HepG2 (cell line): ENCODE measurements at regions not wholly inside any gene's neighbourhood (a gene's known extent, or its start where the extent isn't known, plus 50 kb on each side); places are given as distances from the start of the nearest gene placed in this dataset.

ENCODE experiments used
- ATAC-seq: fragments of 200-7000 bp; cut with Tn5 transposase; 3 replicates; pipeline ENCODE4 v1.9.1; 2020; ENCODE audit warnings: mild to moderate bottlenecking, moderate library complexity
- BruUV-seq: library from RNA; stranded (reverse); fragments of 400-500 nt; replicated peaks from 2 replicates; lab custom pipeline; 2021; lab: Mats Ljungman, UMichigan
- CTCF ChIA-PET: fragments of 300-600 bp; formaldehyde crosslinking; extraction: SDS; loops from one replicate; lab custom pipeline; 2021; ENCODE audit warnings: low total read pairs, inconsistent platforms, low intra/inter-chr PET ratio; lab: Yijun Ruan, JAX
- POLR2A ChIA-PET: fragments of 350-600 bp; sonication (Branson Sonifier 250); formaldehyde crosslinking; loops from one replicate; lab custom pipeline; 2020; ENCODE audit warnings: antibody characterized with exemption, inconsistent platforms; lab: Yijun Ruan, JAX
- DNase-seq: peaks from one replicate; pipeline ENCODE4 v3.0.0-alpha.2; 2015; ENCODE audit warnings: low spot score
- FAIRE-seq: peaks from 3 replicates; lab custom pipeline; 2011; peaks lifted over from hg19 to GRCh38; lab: Jason Lieb, UNC
- H2AFZ ChIP-seq: one replicate; pipeline ENCODE4 v1.6.1; 2011; ENCODE audit warnings: low read length, inconsistent platforms
- H3K27ac ChIP-seq: fragments of 300-600 bp; 3 replicates; pipeline ENCODE4 v1.8.0; 2011; ENCODE audit warnings: mixed run types, mild to moderate bottlenecking, mixed read lengths, low read length, inconsistent platforms; ENCODE audit not compliant: insufficient read depth; ENCODE audit errors: extremely low read length
- H3K27me3 ChIP-seq, 2 experiments: fragments of 200-600 bp in 1 of 2; 2 replicates in 1 of 2; 3 replicates in 1 of 2; pipeline versions ENCODE4 v1.6.0 to v1.8.0; 2011; ENCODE audit warnings: low read length in 2 of 2, mild to moderate bottlenecking in 2 of 2, moderate library complexity in 2 of 2, inconsistent platforms in 1 of 2; ENCODE audit not compliant: insufficient read depth in 2 of 2, control insufficient read depth in 1 of 2
- H3K36me3 ChIP-seq, 2 experiments: fragments of 200-600 bp in 1 of 2; replicated peaks in 1 of 2; 2 replicates in 1 of 2; 3 replicates in 1 of 2; pipeline versions ENCODE4 v1.5.1 to v1.8.0; 2011; ENCODE audit warnings: low read length in 2 of 2, inconsistent platforms in 1 of 2; ENCODE audit not compliant: insufficient read depth in 2 of 2, control insufficient read depth in 1 of 2
- H3K4me1 ChIP-seq: 2 replicates; pipeline ENCODE4 v1.5.1; 2012; ENCODE audit warnings: low read length, inconsistent platforms; ENCODE audit not compliant: insufficient read depth
- H3K4me2 ChIP-seq: 2 replicates; pipeline ENCODE4 v1.6.0; 2011; ENCODE audit warnings: low read depth, low read length, inconsistent platforms
- H3K4me3 ChIP-seq, 3 experiments: fragments of 200-600 bp in 1 of 3; sonication (generic), shearing (Covaris generic) in 1 of 3; replicated peaks in 1 of 3; 2 replicates each; pipeline ENCODE4 v1.5.1; 2011 to 2016; ENCODE audit warnings: low read length in 3 of 3, inconsistent platforms in 2 of 3, low read depth in 2 of 3, mild to moderate bottlenecking in 2 of 3, control low read depth in 1 of 3, mixed read lengths in 1 of 3; ENCODE audit not compliant: insufficient read depth in 1 of 3
- H3K79me2 ChIP-seq: one replicate; pipeline ENCODE4 v1.6.1; 2011; ENCODE audit warnings: low read length, inconsistent platforms; ENCODE audit not compliant: insufficient read depth
- H3K9ac ChIP-seq: 2 replicates; pipeline ENCODE4 v1.6.0; 2011; ENCODE audit warnings: mild to moderate bottlenecking, low read depth, low read length, inconsistent platforms; ENCODE audit not compliant: insufficient read depth
- H3K9me3 ChIP-seq: 2 replicates; pipeline ENCODE4 v1.5.1; 2012; ENCODE audit warnings: mild to moderate bottlenecking, low read length
- H4K20me1 ChIP-seq: 2 replicates; pipeline ENCODE4 v1.6.0; 2011; ENCODE audit warnings: inconsistent platforms, mild to moderate bottlenecking, low read length, moderate library complexity; ENCODE audit not compliant: insufficient read depth
- BCL6 ChIP-seq: IDR thresholded peaks from 2 replicates; pipeline ENCODE4 v1.6.1; 2016; ENCODE audit warnings: missing genetic modification reagents, missing compliant biosample characterization
- HMGXB3 ChIP-seq: sonication (generic); formaldehyde crosslinking; IDR thresholded peaks from 2 replicates; pipeline ENCODE4 v1.4.0; 2020; ENCODE audit warnings: missing genetic modification reagents, borderline replicate concordance
- HNF1A ChIP-seq, 2 experiments: sonication (generic) in 1 of 2; formaldehyde crosslinking in 1 of 2; IDR thresholded peaks; 2 replicates each; pipeline versions ENCODE4 v1.4.0 to v1.6.1; 2016 to 2020; ENCODE audit warnings: borderline replicate concordance in 1 of 2, low read depth in 1 of 2, mild to moderate bottlenecking in 1 of 2, missing genetic modification reagents in 1 of 2
- PHB2 ChIP-seq: fragments of 450-650 bp; IDR thresholded peaks from 2 replicates; pipeline ENCODE4 v1.6.1; 2018; ENCODE audit not compliant: partially characterized antibody
- PTBP1 ChIP-seq: fragments of 200-400 bp; formaldehyde crosslinking; IDR thresholded peaks from 2 replicates; pipeline ENCODE4 v1.6.1; 2018; ENCODE audit warnings: low read length, low read depth; ENCODE audit not compliant: poor library complexity, severe bottlenecking
- TGIF2 ChIP-seq: IDR thresholded peaks from 2 replicates; pipeline ENCODE4 v1.6.1; 2016; ENCODE audit warnings: control low read depth, missing compliant biosample characterization
- ZBTB3 ChIP-seq: sonication (generic); formaldehyde crosslinking; IDR thresholded peaks from 2 replicates; pipeline ENCODE4 v1.4.0; 2020; ENCODE audit warnings: low read depth, mild to moderate bottlenecking, moderate library complexity, missing genetic modification reagents, borderline replicate concordance
- ZNF10 ChIP-seq: sonication (generic); formaldehyde crosslinking; IDR thresholded peaks from 2 replicates; pipeline ENCODE4 v1.4.0; 2020; ENCODE audit warnings: mild to moderate bottlenecking, low read depth, missing genetic modification reagents, borderline replicate concordance
- ZNF24 ChIP-seq: fragments of 450-650 bp; IDR thresholded peaks from 2 replicates; pipeline ENCODE4 v1.6.1; 2017; ENCODE audit warnings: antibody characterized with exemption, mild to moderate bottlenecking
- ZNF781 ChIP-seq: sonication (generic); formaldehyde crosslinking; IDR thresholded peaks from 2 replicates; pipeline ENCODE4 v1.5.1; 2020; ENCODE audit warnings: borderline replicate concordance, mild to moderate bottlenecking, missing genetic modification reagents; ENCODE audit errors: not compliant biosample characterization
- ZNF790 ChIP-seq: sonication (generic); formaldehyde crosslinking; IDR thresholded peaks from 2 replicates; pipeline ENCODE4 v1.8.0; 2022; ENCODE audit warnings: missing genetic modification reagents, mild to moderate bottlenecking, borderline replicate concordance
- ZNF83 ChIP-seq: sonication (generic); formaldehyde crosslinking; IDR thresholded peaks from 2 replicates; pipeline ENCODE4 v1.4.0; 2020; ENCODE audit warnings: missing genetic modification reagents, mild to moderate bottlenecking, borderline replicate concordance
- WGBS: methylation state at CpG from one replicate; pipeline ENCODE4 v1.1.6; 2017; ENCODE audit warnings: low lambda C conversion rate; 5-methylcytosine and 5-hydroxymethylcytosine counted together
- in situ Hi-C: cut with HindIII; loops from 2 replicates; pipeline ENCODE4 v1.10.0; 2017; ENCODE audit warnings: low pct_unique_long_range_greater_than_20kb; ENCODE audit not compliant: extremely low pct_ligation_motif_present
- intact Hi-C: fragments of 100-400 bp; cut with micrococcal nuclease; formaldehyde crosslinking; loops from one replicate; pipeline ENCODE4 v1.10.0; 2022; ENCODE audit not compliant: unreplicated experiment

DNA sequence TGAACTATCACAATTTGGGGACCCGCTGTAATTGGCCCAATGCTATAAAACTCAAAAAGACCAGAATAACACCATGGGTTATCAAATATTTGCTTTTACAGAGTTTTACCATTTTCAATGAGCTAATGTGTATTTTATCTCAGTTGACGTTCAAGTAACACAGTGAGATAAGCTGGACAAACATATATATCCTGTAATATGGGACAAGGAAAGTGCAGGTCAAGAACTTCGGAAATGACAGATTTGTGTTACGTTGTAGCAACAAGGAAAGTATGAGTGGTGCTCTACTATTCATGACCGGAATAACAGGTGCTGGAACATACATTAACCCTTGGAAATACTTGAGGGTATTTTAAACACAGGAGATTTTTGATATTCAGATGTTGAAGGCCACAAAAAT, 566.4 kb upstream of the FLRT2 start:
- Histone ChIP-seq H4K20me1 (no peaks in the 10 kb centered on the region), H3K4me1 (no peaks in the 10 kb centered on the region), H3K4me3 (no peak overlapping the region), H3K79me2 (no peaks in the 10 kb centered on the region), H3K27me3 (no peaks in the 10 kb centered on the region), H3K27ac (no peak overlapping the region), H3K36me3 (no peaks in the 10 kb centered on the region), H3K4me2 (no peak overlapping the region), H2AFZ (no peak overlapping the region), H3K9ac (no peak overlapping the region), H3K9me3 (peaks cover 91% of the 10 kb centered on the region)
- no peak for FAIRE-seq
- no peak for ATAC-seq
- BruUV-seq = no TSS peak
- TF ChIP-seq ZNF24 (no peak), ZNF781 (CRISPR knock-in tag) (no peak), TGIF2 (CRISPR knock-in tag) (no peak), ZNF790 (CRISPR knock-in tag) (no peak), HNF1A (IDR thresholded peaks at IDR 0.05; ENCODE audit: low read depth) (no peak), HNF1A (CRISPR knock-in tag; IDR thresholded peaks at IDR 0.05; ENCODE audit: borderline replicate concordance) (no peak), HMGXB3 (CRISPR knock-in tag) (no peak), ZNF10 (CRISPR knock-in tag) (no peak), ZBTB3 (CRISPR knock-in tag) (no peak), ZNF83 (no peak), PTBP1 (no peak), PHB2 (no peak), BCL6 (no peak)
- POLR2A ChIA-PET = no interaction called here
- in situ Hi-C loops (no loop called here), intact Hi-C loops (no loop called here)
- no peak for DNase-seq
- WGBS = 3% methylated on average over 5 of the region's 5 CpGs
- CTCF ChIA-PET = no interaction called here
